ENCODE measurements at regions not wholly inside any gene's neighbourhood (a gene's known extent, or its start where the extent isn't known, plus 50 kb on each side); places are given as distances from the start of the nearest gene placed in this dataset.

DNA sequence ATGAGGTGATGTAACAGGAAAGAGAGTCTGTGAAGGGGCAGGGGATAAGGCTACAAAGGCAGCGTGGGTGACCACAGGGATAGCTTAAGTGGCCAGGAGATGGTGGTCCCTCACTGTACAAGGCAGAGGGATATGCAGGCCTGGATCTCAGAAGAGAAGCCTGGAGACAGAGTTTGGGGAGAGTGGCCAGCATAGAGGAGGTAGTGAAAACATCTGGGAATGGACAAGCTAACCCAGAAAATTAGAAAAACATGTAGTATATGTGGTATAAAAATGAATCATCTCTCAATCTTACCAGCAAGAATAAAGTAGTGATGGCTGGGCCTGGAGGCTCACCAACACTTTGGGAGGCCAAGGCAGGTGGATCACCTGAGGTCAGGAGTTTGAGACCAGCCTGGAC, 349.2 kb upstream of the KLF4 start:
- no peak for TF ChIP-seq POLR2AphosphoS5 (IDR thresholded peaks at IDR 0.05)
- TF ChIP-seq POLR2A (IDR thresholded peaks at IDR 0.05), result no peak
- TF ChIP-seq, protein P1, sequence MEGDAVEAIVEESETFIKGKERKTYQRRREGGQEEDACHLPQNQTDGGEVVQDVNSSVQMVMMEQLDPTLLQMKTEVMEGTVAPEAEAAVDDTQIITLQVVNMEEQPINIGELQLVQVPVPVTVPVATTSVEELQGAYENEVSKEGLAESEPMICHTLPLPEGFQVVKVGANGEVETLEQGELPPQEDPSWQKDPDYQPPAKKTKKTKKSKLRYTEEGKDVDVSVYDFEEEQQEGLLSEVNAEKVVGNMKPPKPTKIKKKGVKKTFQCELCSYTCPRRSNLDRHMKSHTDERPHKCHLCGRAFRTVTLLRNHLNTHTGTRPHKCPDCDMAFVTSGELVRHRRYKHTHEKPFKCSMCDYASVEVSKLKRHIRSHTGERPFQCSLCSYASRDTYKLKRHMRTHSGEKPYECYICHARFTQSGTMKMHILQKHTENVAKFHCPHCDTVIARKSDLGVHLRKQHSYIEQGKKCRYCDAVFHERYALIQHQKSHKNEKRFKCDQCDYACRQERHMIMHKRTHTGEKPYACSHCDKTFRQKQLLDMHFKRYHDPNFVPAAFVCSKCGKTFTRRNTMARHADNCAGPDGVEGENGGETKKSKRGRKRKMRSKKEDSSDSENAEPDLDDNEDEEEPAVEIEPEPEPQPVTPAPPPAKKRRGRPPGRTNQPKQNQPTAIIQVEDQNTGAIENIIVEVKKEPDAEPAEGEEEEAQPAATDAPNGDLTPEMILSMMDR (IDR thresholded peaks at IDR 0.05), result no peak
- no peak for TF ChIP-seq EP300 (IDR thresholded peaks at IDR 0.05)
